Activated naive CD4-positive, alpha-beta T cell treated with anti-CD3 and anti-CD28 coated beads, Interleukin-2, amount 10 ng/mL, durations not matched to agents 7 days and 5 days (primary cell): ENCODE measurements at regions not wholly inside any gene's neighbourhood (a gene's known extent, or its start where the extent isn't known, plus 50 kb on each side); places are given as distances from the start of the nearest gene placed in this dataset.

Experiments used
- CTCF ChIA-PET: fragments of 350-600 bp; sonication (Branson Sonifier 250); formaldehyde crosslinking; loops from one replicate; lab custom pipeline; 2021; ENCODE audit warnings: antibody characterized with exemption; lab: Charles Lee
- DNase-seq: peaks from one replicate; pipeline ENCODE4 v3.0.0-alpha.2; 2020
- H3K27ac Mint-ChIP-seq: one replicate; pipeline ENCODE4 v1.8.0; 2021; ENCODE audit warnings: mild to moderate bottlenecking, moderate library complexity, mixed read lengths
- H3K27me3 Mint-ChIP-seq: one replicate; pipeline ENCODE4 v1.8.0; 2021; ENCODE audit warnings: mild to moderate bottlenecking, mixed read lengths
- H3K36me3 Mint-ChIP-seq: one replicate; pipeline ENCODE4 v1.8.0; 2021; ENCODE audit warnings: mixed read lengths
- H3K4me1 Mint-ChIP-seq: one replicate; pipeline ENCODE4 v1.8.0; 2021; ENCODE audit warnings: mixed read lengths
- H3K4me3 Mint-ChIP-seq: one replicate; pipeline ENCODE4 v1.8.0; 2021; ENCODE audit warnings: mild to moderate bottlenecking, moderate library complexity, mixed read lengths
- H3K9me3 Mint-ChIP-seq: one replicate; pipeline ENCODE4 v1.8.0; 2021; ENCODE audit warnings: mixed read lengths

- Mint-ChIP-seq H3K27me3 (no peaks in the 10 kb centered on the region), H3K4me1 (no peaks in the 10 kb centered on the region), H3K9me3 (peaks cover 4% of the 10 kb centered on the region), H3K36me3 (no peaks in the 10 kb centered on the region), H3K4me3 (no peak overlapping the region), H3K27ac (no peak overlapping the region)
- no peak for DNase-seq
- CTCF ChIA-PET, result no interaction called here
Measured at GRCh38 chr2:128615571-128615970, 296.9 kb upstream of the HS6ST1 start.

DNA sequence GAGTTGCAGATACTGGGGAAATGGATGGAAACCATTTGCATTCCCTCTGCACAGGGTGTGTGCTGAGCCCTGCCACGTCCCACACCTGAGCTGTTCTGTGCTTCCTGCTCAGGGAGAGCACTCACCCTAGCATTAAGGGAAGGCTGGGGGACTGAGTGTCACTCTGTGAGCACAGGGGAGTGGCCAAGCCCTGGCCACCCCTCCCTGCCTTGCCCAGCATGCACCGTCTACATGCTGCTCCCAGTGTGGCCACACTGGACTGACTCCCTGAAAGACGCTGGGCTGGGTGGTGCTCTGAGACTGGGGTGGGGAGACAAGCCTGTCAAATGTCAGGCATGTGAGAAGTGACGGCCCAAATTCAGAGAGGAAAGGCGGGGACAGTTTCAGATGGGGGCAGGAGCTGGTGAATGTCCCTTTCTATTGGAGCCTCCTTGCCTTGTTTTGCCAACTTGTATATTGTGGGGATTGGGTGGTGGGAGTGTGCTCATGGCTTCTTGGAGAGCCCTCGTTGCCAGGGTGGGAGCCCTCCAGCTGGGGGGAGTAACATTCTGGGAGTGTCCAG, 298.4 kb upstream of the HS6ST1 start:
- CTCF ChIA-PET, result no interaction called here
- Mint-ChIP-seq H3K27ac (no peak overlapping the region), H3K36me3 (no peaks in the 10 kb centered on the region), H3K27me3 (no peaks in the 10 kb centered on the region), H3K9me3 (peaks cover 4% of the 10 kb centered on the region), H3K4me3 (no peak overlapping the region), H3K4me1 (no peaks in the 10 kb centered on the region)
- no peak for DNase-seq

DNA sequence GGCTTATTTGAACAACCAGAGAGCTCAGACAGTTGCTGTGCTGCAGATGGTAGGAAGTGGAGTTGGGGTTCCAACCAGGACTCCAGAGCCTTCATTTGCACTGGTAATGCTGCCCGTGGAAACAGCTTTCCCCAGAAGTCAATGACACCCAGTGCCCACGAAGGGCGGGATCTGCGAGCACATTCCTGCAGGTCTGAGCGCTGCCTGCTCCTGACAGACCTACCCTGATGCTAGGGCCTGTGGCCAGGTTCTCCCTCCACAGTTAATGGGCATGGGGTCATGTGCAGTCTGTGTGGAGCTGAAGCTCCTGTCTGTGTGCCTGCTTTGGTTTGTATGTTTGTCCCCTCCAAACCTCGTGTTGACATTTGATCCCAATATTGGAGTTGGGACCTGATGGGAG, 299.0 kb upstream of the HS6ST1 start:
- no peak for DNase-seq
- Mint-ChIP-seq H3K9me3 (peaks cover 4% of the 10 kb centered on the region), H3K27ac (no peak overlapping the region), H3K36me3 (no peaks in the 10 kb centered on the region), H3K4me1 (no peaks in the 10 kb centered on the region), H3K27me3 (no peaks in the 10 kb centered on the region), H3K4me3 (no peak overlapping the region)
- CTCF ChIA-PET, result no interaction called here

DNA sequence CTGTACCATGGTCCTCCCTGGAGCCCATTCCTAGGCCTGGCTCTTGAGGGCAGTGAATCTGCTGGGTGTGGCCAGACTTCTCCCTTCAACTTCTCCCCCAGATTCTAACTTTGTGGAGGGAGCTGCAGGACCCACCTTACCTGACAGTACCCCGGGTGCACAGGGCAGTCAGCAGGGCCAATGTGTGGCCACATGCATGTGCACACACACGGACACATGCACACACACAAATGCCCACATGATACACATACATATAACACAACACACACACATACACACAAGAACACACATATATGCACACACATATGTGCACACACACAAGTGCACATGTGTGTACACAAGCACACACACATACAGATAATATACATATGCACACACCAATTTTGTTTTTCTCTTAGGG, 300.0 kb upstream of the HS6ST1 start:
- Mint-ChIP-seq H3K4me1 (peaks cover 2% of the 10 kb centered on the region), H3K27me3 (peaks cover 4% of the 10 kb centered on the region), H3K27ac (no peak overlapping the region), H3K36me3 (no peaks in the 10 kb centered on the region), H3K9me3 (peaks cover 4% of the 10 kb centered on the region), H3K4me3 (no peak overlapping the region)
- CTCF ChIA-PET, result no interaction called here
- DNase-seq, result no peak

DNA sequence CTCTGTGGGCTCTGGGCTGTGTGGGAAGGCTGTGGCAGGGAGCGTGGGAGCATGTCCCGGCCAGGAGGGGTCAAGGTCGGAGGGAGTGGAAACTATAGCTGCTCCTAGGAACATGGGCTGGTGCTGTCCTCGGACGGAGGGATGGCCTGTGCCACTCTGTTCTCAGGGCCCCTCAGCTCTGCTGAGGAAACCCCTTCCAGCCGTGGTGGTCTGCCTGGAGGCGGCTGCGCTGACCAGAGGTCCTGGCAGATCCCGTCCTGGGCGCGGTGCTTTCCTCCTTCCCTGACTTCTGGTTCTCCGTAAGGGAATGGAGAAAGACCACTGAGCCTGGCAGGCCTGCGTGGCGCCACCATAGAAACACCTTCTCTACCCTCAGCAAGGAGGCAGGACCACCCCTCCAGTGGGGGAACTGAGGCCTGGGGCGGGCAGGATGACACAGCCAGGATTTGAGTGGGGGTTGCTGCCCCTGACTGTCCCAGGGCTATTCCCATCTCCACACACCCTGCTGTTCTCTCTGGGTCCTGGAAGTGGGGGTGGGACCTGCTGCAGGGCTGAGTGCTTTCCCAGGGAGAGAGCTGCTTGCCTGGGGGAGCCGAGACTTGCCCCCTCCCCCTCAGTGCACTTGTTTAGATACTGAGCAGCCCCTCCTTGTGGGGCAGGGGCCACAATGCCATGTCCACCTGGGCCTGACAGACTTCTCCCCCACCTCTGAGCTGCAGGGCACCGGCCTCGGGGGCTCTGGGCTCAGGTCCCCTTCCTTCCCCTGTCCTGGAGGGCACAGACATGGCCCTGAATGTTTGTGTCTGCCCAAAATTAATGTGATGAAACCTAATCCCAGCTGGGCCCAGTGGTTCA, 301.0 kb upstream of the HS6ST1 start:
- H3K4me1 Mint-ChIP-seq, result peaks cover 12% of the 10 kb centered on the region
- no peak overlapping the region for H3K27ac Mint-ChIP-seq
- CTCF ChIA-PET, result no interaction called here
- DNase-seq, result no peak
- H3K4me3 Mint-ChIP-seq, result no peak overlapping the region
- peaks cover 10% of the 10 kb centered on the region for H3K27me3 Mint-ChIP-seq
- peaks cover 4% of the 10 kb centered on the region for H3K9me3 Mint-ChIP-seq
- H3K36me3 Mint-ChIP-seq, result no peaks in the 10 kb centered on the region

DNA sequence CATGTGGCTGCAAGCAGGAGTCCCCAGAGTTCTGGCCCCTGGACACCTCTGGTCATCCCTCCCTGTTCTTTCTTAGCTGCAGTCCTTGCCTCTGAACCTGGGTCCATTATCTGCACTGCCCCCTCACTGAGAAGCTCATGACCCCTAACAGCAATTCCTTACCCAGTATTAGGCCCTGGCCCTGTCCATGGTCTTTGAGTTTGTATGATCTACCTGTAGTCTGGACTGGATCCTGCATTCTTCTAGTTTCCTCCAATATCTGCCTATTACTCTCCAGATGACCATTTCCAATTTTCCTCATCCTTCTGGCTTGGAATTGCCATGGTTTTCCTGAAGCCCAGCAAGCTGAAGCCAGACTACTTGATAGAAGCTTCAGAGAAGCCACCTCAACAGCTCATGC, 302.4 kb upstream of the HS6ST1 start:
- CTCF ChIA-PET, result no interaction called here
- DNase-seq, result no peak
- H3K36me3 Mint-ChIP-seq, result no peaks in the 10 kb centered on the region
- H3K9me3 Mint-ChIP-seq, result no peaks in the 10 kb centered on the region
- H3K4me1 Mint-ChIP-seq, result peaks cover 12% of the 10 kb centered on the region
- H3K4me3 Mint-ChIP-seq, result no peak overlapping the region
- H3K27me3 Mint-ChIP-seq, result peaks cover 18% of the 10 kb centered on the region
- no peak overlapping the region for H3K27ac Mint-ChIP-seq

GRCh38 chr2:128622371-128622770, 303.7 kb upstream of the HS6ST1 start:
- CTCF ChIA-PET, result no interaction called here

DNA sequence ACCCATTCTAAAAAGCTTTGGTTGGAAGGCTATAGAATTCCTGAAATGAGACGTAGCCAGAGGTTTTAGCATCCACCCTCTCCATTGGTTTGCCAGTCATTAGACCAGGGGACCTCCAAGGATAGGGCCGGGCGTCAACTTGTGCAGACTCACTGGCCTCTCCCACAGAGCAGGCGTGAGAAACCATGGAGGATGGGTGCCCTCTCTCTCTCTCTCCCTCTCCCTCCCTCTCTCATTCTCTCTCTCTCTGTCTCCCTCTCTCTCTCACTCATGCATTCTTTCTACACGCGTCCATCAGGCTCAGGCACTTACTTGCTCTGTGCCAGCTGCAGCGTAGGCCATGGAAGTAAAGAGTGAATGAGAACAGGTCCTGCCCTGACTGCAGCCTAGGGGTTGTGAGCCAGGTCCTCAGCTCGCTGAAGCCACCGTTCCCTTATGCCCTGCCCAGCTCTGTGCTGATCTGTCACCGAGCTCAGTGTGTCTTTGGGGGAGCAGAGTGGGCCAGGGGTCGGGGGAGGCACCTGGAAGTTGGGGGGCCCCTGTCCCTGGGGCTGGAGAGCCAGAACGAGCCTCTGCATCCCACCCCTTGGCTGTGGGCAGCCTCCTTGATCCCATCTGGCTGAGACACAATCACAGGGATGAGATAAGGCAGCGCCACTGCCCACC, 304.4 kb upstream of the HS6ST1 start:
- DNase-seq, result no peak
- no peak overlapping the region for H3K4me3 Mint-ChIP-seq
- H3K36me3 Mint-ChIP-seq, result no peaks in the 10 kb centered on the region
- CTCF ChIA-PET, result no interaction called here
- H3K4me1 Mint-ChIP-seq, result peaks cover 12% of the 10 kb centered on the region
- peaks cover 23% of the 10 kb centered on the region for H3K27me3 Mint-ChIP-seq
- H3K9me3 Mint-ChIP-seq, result no peaks in the 10 kb centered on the region
- no peak overlapping the region for H3K27ac Mint-ChIP-seq

More at GRCh38 chr2:128622371-128622770, 303.7 kb upstream of the HS6ST1 start:
- Mint-ChIP-seq H3K9me3 (no peaks in the 10 kb centered on the region), H3K27me3 (peaks cover 23% of the 10 kb centered on the region), H3K4me1 (peaks cover 12% of the 10 kb centered on the region), H3K4me3 (no peak overlapping the region), H3K36me3 (no peaks in the 10 kb centered on the region), H3K27ac (no peak overlapping the region)
- DNase-seq, result no peak

DNA sequence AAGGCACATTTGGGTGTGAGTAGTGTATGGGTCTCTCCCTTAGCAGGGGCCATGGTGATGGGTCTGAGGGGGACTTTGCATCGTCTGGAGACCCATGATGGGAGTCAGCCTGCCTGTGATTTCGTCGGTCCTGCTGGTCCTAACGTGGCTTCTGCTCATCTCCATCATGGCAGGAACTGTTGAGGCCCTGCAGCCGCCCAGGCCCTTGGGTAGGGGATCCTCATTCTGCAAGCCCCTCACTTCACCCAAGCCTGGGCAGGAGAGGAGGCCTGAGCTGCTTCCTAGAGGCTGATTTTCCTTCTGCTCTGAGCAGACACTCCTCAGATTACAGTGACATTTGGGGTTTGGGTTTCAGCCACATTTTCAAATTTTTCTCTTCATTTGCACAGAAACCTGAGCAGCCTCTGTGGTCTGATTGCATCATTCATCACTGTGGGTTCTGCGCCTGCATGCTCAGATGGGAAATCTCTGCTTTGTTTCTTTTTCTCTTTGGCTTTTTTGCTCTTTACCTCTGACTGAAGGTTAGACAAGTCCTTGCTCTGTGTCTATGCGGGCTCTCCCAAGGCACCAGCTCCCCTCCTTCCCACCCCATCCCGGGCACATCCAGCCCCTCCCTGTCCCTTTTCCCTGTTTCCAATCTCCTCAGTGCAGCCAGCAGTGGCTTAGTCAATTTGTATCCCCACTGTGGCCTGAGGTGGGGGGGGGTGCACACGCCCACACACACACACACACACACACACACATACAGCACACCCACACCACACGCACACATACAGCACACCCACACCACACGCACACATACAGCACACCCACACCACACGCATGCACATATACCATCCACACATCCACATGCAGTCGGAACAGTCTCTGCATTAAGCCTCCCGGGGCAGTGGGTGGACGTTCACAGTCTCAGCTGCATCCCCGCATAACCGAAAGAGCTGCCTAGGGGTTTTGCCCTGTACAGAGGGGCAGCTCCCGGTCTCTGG, 305.4 kb upstream of the HS6ST1 start:
- Mint-ChIP-seq H3K4me1 (peaks cover 12% of the 10 kb centered on the region), H3K4me3 (peak overlapping the region; percentile 1), H3K9me3 (no peaks in the 10 kb centered on the region), H3K36me3 (no peaks in the 10 kb centered on the region), H3K27ac (peak overlapping the region; percentile 76), H3K27me3 (peaks cover 25% of the 10 kb centered on the region)
- peak; percentile 30 for DNase-seq
- CTCF ChIA-PET, result no interaction called here

DNA sequence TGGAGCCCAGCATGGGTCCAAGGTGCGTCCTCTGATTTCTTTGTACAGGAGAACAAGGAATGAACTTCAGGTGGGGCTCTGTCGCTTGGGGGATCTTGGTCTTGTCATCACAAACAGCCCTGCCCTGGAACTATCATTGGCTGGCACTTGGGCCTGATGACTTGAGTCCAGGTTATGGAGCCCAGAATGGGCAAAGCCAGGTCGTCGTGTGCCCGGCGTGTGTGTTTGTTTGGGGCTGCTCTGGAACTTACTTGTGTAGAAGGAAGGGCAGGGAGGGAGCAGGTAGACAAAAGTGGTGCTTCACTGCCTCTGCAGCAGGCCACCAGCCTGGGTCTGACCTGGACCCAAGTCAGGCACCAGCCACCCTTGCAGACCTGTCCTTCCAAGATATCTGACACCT, 306.3 kb upstream of the HS6ST1 start:
- H3K4me3 Mint-ChIP-seq, result no peak overlapping the region
- H3K36me3 Mint-ChIP-seq, result no peaks in the 10 kb centered on the region
- H3K27me3 Mint-ChIP-seq, result peaks cover 28% of the 10 kb centered on the region
- no peaks in the 10 kb centered on the region for H3K9me3 Mint-ChIP-seq
- no peak for DNase-seq
- H3K27ac Mint-ChIP-seq, result no peak overlapping the region
- H3K4me1 Mint-ChIP-seq, result peaks cover 12% of the 10 kb centered on the region
- CTCF ChIA-PET, result no interaction called here

DNA sequence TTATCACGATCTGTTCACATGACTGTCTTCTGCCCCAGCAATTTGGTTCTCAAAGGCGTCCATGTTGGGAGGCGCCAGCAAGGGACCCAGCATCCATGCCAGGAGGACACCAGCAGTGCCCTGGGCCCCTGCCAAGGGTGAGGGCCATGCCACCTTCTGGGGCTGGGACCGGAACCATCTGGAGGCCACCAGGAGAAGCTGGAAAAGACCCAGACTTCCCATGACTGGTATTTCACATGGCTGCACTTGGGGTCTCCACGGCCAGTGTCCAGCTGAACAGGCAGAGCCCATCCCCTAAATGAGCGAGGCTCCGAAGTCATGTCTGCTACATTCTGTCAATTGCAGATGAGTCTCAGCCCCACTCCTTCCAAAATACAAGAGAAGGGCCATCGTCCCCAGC, 306.8 kb upstream of the HS6ST1 start:
- H3K4me1 Mint-ChIP-seq, result peaks cover 12% of the 10 kb centered on the region
- no peak overlapping the region for H3K4me3 Mint-ChIP-seq
- peaks cover 28% of the 10 kb centered on the region for H3K27me3 Mint-ChIP-seq
- CTCF ChIA-PET, result no interaction called here
- no peak for DNase-seq
- H3K36me3 Mint-ChIP-seq, result no peaks in the 10 kb centered on the region
- no peaks in the 10 kb centered on the region for H3K9me3 Mint-ChIP-seq
- no peak overlapping the region for H3K27ac Mint-ChIP-seq

- no peak for DNase-seq
- Mint-ChIP-seq H3K4me1 (peaks cover 12% of the 10 kb centered on the region), H3K27me3 (peaks cover 28% of the 10 kb centered on the region), H3K36me3 (no peaks in the 10 kb centered on the region), H3K4me3 (no peak overlapping the region), H3K27ac (no peak overlapping the region), H3K9me3 (no peaks in the 10 kb centered on the region)
- CTCF ChIA-PET, result no interaction called here
Measured at GRCh38 chr2:128625963-128626759, 307.5 kb upstream of the HS6ST1 start.

- no peaks in the 10 kb centered on the region for H3K9me3 Mint-ChIP-seq
- CTCF ChIA-PET, result no interaction called here
- no peak overlapping the region for H3K4me3 Mint-ChIP-seq
- no peaks in the 10 kb centered on the region for H3K36me3 Mint-ChIP-seq
- peaks cover 12% of the 10 kb centered on the region for H3K4me1 Mint-ChIP-seq
- no peak for DNase-seq
- H3K27ac Mint-ChIP-seq, result no peak overlapping the region
- peaks cover 32% of the 10 kb centered on the region for H3K27me3 Mint-ChIP-seq
Measured at GRCh38 chr2:128626760-128627511, 308.3 kb upstream of the HS6ST1 start.
